Stimulated activated CD8-positive, alpha-beta memory T cell treated with anti-CD3 and anti-CD28 coated beads, Interleukin-15, amount 100 ng/mL, for 1 hour (primary cell): ENCODE measurements at regions not wholly inside any gene's neighbourhood (a gene's known extent, or its start where the extent isn't known, plus 50 kb on each side); places are given as distances from the start of the nearest gene placed in this dataset.

Experiments
- DNase-seq: peaks from one replicate; pipeline ENCODE4 v3.0.0-alpha.2; 2020; ENCODE audit warnings: low read depth

GRCh38 chr7:45455662-45456061, 118.5 kb upstream of the ADCY1 start:
- DNase-seq, result no peak

DNA sequence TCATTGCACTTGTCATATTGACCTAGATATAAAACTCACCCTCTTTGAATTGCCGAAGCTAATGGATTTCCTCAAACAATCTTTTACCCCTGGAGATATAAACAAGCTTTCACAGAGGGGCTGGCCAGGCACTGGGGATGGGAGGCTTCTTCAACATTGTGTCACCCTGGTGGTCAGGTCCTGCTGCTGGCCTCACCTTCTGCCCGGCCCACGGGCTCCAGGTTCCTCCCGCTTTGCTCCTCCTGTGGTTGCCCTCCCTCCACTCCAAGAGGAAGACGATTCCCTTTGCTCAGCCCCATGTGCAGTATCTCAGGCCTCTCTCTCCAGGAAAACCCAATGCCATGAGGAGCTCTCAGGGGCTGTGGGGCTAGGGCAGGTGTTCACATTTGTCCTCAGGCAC, 118.1 kb upstream of the ADCY1 start:
- DNase-seq, result no peak

DNA sequence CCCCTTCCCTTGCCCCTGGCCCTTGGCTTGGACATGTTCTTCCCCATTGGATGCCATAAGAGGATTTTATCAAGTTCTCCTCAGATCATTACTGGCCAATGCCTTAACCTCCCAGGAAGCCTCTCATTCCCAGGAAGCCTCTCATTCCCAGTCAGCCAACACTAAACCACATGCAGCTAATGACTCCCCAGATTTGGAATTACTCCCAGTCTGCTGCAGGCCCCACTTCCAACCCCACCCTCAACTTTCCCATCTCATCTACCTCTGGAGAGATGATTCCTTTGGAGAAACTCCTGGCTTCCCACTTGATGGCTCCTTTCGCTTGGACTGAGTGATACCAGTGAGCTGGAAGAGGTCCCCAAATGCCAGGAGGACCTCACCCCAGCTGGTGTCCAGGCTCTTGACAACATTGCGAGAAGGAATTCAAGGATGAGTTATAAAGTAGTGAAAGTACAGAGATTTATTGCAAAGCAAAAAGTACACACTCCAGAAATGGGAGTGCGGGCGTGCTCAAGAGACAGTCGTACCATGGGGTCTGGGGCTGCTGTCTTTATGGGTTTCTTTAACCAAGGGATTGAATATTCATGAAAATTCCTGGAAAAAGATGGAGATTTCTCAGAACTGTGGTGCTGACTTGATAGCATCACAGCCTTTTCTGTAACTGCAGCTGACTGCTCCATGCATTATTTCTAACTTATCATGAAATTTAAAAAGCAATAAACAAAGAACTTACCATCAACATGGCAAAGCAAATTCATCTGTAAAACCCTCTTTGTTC, 117.2 kb upstream of the ADCY1 start:
- no peak for DNase-seq

DNA sequence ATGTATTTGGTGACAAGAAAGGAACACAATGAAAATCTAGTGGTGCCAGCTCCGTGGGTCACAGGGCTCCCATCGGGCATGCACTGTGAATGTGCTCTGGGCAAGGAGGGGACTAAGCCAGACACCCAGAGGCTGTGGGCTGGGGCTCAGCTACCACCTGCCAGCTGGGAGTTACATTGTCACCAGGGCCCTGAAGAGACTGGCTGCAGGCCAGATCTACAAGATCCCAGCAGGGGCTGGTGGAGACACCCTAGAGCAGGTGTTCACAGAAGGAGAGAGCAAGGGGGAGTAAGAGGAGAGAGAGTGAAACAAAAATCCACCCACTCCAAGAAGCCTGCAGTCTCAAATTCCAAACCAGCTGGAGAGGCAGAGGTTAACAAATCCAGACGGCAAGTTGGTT, 116.6 kb upstream of the ADCY1 start:
- DNase-seq, result no peak

DNA sequence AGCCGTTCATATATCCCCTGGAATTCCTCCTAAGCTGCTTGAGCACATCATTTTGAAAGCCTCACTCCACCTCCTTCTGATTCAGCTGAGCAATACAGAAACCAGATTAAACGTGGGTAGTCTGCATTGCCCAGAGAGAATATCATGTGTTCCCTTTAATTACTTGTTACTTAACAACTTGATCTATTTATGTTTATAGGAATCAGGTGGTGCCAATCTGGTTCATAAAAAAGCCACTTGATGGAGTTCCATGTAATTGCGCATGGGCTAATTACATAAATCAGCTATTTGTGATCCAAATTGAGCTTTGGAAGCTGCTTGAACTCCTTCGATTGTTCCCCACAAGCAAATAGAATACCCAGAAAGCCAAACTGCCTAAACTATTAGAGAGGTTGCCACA, 114.7 kb upstream of the ADCY1 start:
- DNase-seq, result no peak

DNA sequence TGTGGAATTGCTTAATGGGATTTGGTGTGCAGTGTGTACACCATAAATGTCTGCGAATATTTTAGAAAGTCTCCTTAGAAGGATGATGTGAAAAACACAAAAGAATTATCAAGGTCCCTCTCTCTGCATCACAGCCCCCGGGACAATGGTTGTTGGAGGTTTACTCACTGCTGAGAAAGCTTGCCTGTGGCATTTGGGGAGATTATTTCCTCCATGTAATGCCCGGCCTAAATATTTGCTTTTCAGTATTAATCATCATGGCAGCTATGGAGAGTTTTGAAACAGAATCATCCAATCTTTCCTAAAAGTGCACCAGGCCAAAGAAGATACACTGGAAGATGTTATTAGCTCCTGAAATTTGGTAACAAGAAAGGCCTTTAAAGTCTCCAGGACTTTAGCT, 113.8 kb upstream of the ADCY1 start:
- DNase-seq, result no peak

DNA sequence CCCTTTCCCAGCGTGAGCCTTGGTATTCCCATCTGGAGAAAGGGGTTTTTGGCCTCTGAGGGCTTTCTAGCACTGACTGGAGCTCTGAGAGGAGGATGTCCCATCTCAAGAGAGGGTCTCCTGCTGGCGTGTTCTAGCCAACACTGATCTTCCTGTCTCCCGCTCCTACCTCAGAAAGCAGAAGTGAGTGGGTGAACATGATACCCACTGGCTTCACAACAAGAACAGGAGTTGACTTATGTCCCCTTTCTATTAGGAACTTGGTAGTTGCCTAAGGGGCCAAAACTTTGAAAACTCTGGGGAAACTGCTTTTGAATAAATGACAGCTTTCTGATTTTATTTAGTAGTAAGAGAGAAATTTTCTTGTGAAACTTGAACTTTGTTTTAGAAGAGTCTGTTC, 113.1 kb upstream of the ADCY1 start:
- DNase-seq, result no peak

DNA sequence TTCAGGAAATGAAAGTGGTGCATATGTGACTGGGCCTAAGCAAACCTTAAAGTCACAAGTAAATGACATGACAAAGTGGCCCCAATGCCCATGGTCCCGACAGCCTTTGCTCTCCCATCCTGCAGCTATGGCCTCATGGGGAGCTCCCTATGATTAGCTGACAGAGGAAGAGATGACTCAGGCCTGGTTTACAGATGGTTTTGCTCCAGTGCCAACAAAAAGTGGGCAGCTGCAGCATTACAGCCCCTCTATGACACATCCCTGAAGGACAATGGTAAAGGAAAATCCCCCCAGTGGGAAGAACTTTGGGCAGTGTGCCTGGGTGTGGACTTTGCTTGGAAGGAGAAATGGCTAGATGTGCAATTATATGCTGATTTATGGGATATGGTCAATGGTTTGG, 105.1 kb upstream of the ADCY1 start:
- DNase-seq, result no peak

GRCh38 chr7:45470031-45470430, 104.1 kb upstream of the ADCY1 start:
- no peak for DNase-seq

GRCh38 chr7:45479781-45480180, 94.4 kb upstream of the ADCY1 start:
- no peak for DNase-seq

GRCh38 chr7:45482451-45482850, 91.7 kb upstream of the ADCY1 start:
- no peak for DNase-seq

DNA sequence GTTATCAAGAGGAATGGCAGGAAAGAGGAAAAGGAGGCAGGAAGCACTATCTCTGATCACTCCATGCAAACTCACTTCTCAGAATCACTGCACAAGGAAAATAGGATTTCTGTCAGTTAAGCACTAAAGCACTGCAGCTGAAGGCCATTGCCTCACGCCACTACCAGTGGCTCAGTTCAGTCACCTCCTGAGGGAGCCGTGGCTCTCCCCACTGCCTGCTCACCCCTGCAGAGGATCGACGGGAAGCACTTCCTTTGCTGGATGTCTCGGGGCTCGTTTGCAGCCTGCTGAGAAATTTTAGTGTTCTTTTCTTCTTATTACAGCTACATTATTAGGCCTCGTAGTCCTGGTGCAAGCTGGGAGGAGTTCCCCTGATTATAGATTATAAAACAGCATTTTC, 90.1 kb upstream of the ADCY1 start:
- DNase-seq, result no peak

GRCh38 chr7:45486575-45486974, 87.6 kb upstream of the ADCY1 start:
- DNase-seq, result no peak

DNA sequence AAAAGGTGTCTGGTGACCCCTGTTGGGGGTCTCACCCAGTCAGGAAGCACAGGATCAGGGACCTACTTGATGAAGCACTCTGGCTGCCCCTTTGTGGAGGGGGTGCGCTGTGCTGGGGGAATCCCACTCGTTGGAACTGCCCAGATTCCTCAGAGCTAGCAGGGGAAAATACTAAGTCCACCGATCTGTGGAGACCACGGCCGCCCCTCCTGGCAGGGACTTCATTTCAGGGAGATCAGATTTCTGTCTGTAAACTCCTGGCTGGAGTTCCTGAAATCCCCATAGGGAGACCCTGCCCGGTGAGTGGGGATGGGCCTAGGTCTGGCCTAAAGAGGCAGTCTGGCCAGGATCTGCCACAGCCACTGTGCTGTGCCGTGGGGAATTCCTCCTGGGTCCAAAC, 79.3 kb upstream of the ADCY1 start:
- no peak for DNase-seq

- no peak for DNase-seq
Measured at GRCh38 chr7:45495618-45496017, 78.5 kb upstream of the ADCY1 start.

DNA sequence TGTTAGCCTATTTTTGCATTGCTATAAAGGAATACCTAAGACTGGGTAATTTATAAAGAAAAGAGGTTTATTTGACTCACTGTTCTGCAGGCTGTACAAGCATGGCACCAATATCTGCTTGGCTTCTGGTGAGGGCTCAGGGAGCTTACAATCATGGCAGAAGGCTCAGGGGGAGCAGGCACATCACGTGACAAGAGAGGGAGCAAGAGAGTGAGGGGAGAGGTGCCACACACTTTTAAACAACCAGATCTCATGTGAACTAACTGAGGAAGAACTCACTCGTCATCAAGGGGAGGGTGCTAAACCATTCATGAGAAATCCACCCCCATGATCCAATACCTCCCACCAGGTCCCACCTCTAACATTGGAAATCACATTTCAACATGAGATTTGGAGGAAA, 73.9 kb upstream of the ADCY1 start:
- no peak for DNase-seq

GRCh38 chr7:45501791-45502190, 72.4 kb upstream of the ADCY1 start:
- no peak for DNase-seq

DNA sequence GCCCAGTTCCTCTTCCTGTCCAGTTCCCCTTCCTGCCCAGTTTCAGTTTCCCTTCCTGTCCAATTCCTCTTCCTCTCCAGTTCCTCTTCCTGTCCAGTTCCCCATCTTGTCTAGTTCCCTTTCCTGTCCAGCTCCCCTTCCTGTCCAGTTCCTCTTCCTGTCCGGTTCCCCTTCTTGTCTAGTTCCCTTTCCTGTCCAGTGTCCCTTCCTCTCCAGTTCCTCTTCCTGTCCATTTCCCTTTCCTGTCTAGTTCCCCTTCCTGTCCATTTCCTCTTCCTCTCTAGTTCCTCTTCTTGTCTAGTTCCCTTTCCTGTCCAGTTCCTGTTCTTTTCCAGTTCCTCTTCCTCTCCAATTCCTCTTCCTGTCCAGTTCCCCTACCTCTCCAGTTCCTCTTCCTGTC, 68.1 kb upstream of the ADCY1 start:
- no peak for DNase-seq

DNA sequence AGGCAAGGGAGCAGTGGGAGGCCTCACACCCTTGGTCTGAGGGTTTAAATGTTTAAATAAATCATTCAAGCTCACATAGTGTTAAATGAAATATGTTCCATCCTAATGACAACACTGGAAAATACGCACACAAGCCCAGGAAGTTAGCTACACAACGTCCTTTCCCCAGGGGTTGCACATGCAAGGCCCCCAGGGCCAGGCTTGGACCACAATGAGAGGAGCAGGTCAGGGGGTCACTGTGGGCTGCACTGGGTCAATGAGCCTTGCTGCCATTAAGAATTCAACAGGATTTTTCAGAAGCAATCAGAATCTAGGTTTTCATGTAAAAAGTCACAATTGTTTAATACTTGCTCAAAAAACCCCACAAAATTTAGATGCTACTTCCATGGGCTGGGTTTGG, 64.9 kb upstream of the ADCY1 start:
- no peak for DNase-seq

DNA sequence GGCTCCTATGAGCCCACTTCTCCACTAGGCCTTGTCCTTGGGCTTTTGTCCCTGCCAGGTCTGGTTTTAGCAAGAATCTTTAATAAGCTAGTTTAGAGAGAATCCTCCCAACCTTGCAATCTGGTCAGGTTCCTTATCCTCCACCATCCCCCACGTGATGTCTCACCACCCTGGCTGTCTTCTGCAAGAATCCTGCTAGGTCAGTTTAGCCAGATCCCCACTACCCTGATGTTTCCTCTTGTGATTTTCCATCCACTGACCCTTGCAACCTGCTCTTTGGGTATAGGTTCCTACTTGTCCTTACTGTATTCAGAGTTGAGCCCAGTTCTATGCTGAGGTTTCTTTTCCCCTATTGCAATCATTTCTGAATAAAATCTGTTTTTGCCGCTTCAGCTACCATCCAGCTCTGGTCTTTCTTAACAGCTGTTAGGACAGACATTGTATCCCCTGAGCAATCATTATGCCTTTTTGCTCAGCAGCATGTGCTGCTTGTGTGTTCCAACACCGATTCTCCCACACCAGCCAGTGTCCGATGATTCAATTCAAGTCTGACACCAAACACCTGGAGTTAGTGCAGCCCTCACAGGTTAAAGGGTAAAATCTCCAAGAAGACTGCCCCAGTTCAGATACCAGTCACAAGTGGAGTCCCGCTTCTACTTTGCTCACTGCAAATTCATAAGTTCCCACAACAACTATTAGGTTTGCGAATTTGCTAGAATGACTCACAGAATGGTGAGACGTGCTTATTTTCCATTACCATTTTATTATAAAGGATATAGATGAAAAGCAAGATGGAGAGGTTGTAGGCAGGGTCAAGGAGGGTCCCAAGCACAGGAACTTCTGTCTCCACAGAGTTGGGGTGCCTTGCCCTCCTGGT, 62.2 kb upstream of the ADCY1 start:
- no peak for DNase-seq

- DNase-seq, result no peak
Measured at GRCh38 chr7:45514944-45515343, 59.2 kb upstream of the ADCY1 start.

DNA sequence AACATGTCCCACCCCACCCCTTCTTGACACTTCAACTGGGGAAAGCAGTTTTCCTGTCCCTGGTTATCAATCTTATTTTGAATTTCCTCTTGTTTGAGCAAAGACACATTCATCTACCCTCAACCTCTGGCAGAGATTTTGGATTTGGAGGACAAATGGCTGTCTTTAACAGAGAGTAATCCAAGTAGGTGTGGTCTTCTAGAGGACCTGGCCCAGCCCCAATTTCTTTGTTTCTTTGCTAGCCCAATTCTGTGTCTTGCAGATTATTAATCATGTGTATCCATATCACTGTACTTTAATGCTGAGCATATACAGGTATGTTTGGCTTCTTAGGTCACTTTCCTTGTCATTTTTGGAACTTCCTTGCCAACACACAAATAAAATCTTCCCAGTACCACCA, 58.8 kb upstream of the ADCY1 start:
- DNase-seq, result no peak
